Breast epithelium (tissue), 4 donors: ENCODE measurements at regions not wholly inside any gene's neighbourhood (a gene's known extent, or its start where the extent isn't known, plus 50 kb on each side); places are given as distances from the start of the nearest gene placed in this dataset.

Source experiments
- DNase-seq, 2 donors: peaks; one replicate each; pipeline ENCODE4 v3.0.0-alpha.2; 2019; ENCODE audit warnings: low spot score in 2 of 2
- H3K27ac ChIP-seq, 2 donors: fragments of 200-600 bp; sonication (generic) in 1 of 2; one replicate each; pipeline ENCODE4 v1.5.1; 2016 to 2019; ENCODE audit warnings: mild to moderate bottlenecking in 1 of 2
- H3K27me3 ChIP-seq, 2 donors: fragments of 200-600 bp; sonication (generic) in 1 of 2; one replicate each; pipeline versions ENCODE4 v1.5.1 to v1.6.0; 2017 to 2019; ENCODE audit warnings: control low read depth in 1 of 2, mild to moderate bottlenecking in 1 of 2
- H3K36me3 ChIP-seq: fragments of 200-600 bp; one replicate; pipeline ENCODE4 v1.5.1; 2019
- H3K4me1 ChIP-seq, 2 donors: fragments of 200-600 bp; sonication (generic); one replicate each; pipeline ENCODE4 v1.5.1; 2016 to 2019; ENCODE audit warnings: control low read depth in 1 of 2
- H3K4me3 ChIP-seq, 3 donors: fragments of 200-600 bp; sonication (generic); 1 replicate in 2 of 3; 2 replicates in 1 of 3; pipeline ENCODE4 v1.5.1; 2016 to 2019; ENCODE audit warnings: mild to moderate bottlenecking in 3 of 3, moderate library complexity in 2 of 3
- H3K9me3 ChIP-seq, 2 donors: fragments of 200-600 bp; sonication (generic) in 1 of 2; one replicate each; pipeline ENCODE4 v1.5.1; 2016 to 2019; ENCODE audit warnings: control low read depth in 1 of 2
- CTCF ChIP-seq, 3 donors: fragments of 450-650 bp; IDR thresholded peaks; one replicate each; pipeline ENCODE4 v1.5.1; 2016 to 2017; ENCODE audit warnings: antibody characterized with exemption in 3 of 3, mild to moderate bottlenecking in 3 of 3, moderate library complexity in 3 of 3
- POLR2A ChIP-seq: fragments of 450-650 bp; IDR thresholded peaks from one replicate; pipeline ENCODE4 v1.6.1; 2016; ENCODE audit warnings: antibody characterized with exemption, mild to moderate bottlenecking, moderate library complexity
- POLR2AphosphoS5 ChIP-seq, 3 donors: sonication (generic); formaldehyde crosslinking; IDR thresholded peaks; one replicate each; pipeline ENCODE4 v1.6.1; 2017; ENCODE audit warnings: antibody characterized with exemption in 3 of 3
- intact Hi-C: fragments of 100-400 bp; cut with DNase I; formaldehyde crosslinking; loops from one replicate; pipeline ENCODE4 v1.15.1; 2023; ENCODE audit warnings: low total_unique reads

DNA sequence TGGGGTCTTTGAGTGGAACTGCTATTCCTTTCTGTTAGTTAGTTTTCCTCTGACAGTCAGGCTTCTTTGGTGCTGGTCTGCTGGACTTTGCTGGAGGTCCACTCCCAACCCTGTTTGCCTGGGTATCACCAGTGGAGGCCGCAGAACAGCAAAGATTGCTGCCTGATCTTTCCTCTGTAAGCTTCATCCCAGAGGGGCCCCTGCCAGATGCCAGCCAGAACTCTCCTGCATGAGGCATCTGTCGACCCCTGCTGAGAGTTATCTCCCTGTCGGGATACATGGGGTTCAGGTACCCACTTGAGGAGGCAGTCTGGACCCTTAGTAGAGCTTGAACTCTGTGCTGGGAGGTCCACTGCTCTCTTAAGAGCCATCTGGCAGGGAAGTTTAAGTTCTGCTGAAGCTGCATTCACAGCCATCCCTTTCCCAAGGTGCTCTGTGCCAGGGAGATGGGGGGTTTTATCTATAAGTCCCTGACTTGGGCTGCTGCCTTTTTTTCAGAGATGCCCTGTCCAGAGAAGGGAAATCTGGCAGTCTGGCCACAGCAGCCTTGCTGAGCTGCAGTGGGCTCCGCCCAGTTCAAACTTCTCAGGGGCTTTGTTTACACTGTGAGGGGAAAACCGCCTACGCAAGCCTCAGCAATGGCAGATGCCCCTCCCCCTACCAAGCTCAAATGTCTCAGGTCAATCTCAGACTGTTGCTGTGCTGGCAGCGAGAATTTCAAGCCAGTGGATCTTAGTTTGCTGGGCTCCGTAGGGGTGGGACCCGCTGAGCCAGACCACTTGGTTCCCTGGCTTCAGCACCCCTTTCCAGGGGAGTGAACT lies 89.7 kb upstream of the CDK6 start:
- no peaks in the 10 kb centered on the region for H3K36me3 ChIP-seq
- no peak for DNase-seq
- TF ChIP-seq POLR2A (no peak), POLR2AphosphoS5 (IDR thresholded peaks at IDR 0.05) (no peak), CTCF (IDR thresholded peaks at IDR 0.05) (no peak)
- peaks cover 0 to 9% of the 10 kb centered on the region in 2 donors for H3K9me3 ChIP-seq
- H3K4me1 ChIP-seq = no peaks in the 10 kb centered on the region
- intact Hi-C loops = no loop called here
- no peak overlapping the region for H3K27ac ChIP-seq
- H3K4me3 ChIP-seq = no peak overlapping the region
- H3K27me3 ChIP-seq = no peaks in the 10 kb centered on the region

DNA sequence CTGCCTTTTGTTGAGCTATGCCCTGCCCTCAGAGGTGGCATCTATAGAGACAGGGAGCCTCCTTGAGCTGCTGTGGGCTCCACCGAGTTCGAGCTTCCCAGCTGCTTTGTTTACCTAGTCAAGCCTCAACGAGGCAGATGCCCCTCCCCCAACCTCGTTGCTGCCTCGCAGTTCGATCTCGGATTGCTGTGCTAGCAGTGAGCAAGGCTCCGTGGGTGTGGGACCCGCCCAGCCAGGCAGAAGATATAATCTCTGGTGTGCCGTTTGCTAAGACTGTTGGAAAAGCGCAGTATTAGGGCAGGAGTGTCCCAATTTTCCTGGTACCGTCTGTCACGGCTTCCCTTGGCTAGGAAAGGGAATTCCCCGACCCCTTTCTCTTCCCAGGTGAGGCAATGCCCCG lies 88.4 kb upstream of the CDK6 start:
- no peak overlapping the region for H3K27ac ChIP-seq
- peaks cover 0 to 4% of the 10 kb centered on the region in 2 donors for H3K9me3 ChIP-seq
- H3K4me1 ChIP-seq = no peaks in the 10 kb centered on the region
- DNase-seq = no peak
- no peak overlapping the region for H3K4me3 ChIP-seq
- intact Hi-C loops = no loop called here
- TF ChIP-seq POLR2A (no peak), CTCF (IDR thresholded peaks at IDR 0.05) (no peak), POLR2AphosphoS5 (IDR thresholded peaks at IDR 0.05) (no peak)
- H3K27me3 ChIP-seq = no peaks in the 10 kb centered on the region
- no peaks in the 10 kb centered on the region for H3K36me3 ChIP-seq

- Histone ChIP-seq H3K4me3 (no peak overlapping the region), H3K9me3 (no peaks in the 10 kb centered on the region), H3K4me1 (no peaks in the 10 kb centered on the region), H3K36me3 (no peaks in the 10 kb centered on the region), H3K27ac (peak overlapping the region in 1 of 2 donors; percentile 48), H3K27me3 (no peaks in the 10 kb centered on the region)
- DNase-seq = no peak
- TF ChIP-seq CTCF (IDR thresholded peaks at IDR 0.05) (no peak), POLR2A (no peak), POLR2AphosphoS5 (IDR thresholded peaks at IDR 0.05) (no peak)
- intact Hi-C loops = no loop called here
These were observed 80.9 kb upstream of the CDK6 start for GRCh38 chr7:92917230-92917629.

GRCh38 chr7:92916770-92917224 lies 80.4 kb upstream of the CDK6 start:
- intact Hi-C loops = no loop called here
- no peaks in the 10 kb centered on the region for H3K27me3 ChIP-seq
- DNase-seq = peak in 1 of 2 donors; percentile 41
- peak overlapping the region; percentile 42 to 48 for H3K27ac ChIP-seq
- no peak overlapping the region for H3K4me3 ChIP-seq
- no peaks in the 10 kb centered on the region for H3K4me1 ChIP-seq
- no peak for TF ChIP-seq POLR2A
- TF ChIP-seq POLR2AphosphoS5 (IDR thresholded peaks at IDR 0.05) = no peak
- no peak for TF ChIP-seq CTCF (IDR thresholded peaks at IDR 0.05)
- H3K36me3 ChIP-seq = no peaks in the 10 kb centered on the region
- H3K9me3 ChIP-seq = no peaks in the 10 kb centered on the region

DNA sequence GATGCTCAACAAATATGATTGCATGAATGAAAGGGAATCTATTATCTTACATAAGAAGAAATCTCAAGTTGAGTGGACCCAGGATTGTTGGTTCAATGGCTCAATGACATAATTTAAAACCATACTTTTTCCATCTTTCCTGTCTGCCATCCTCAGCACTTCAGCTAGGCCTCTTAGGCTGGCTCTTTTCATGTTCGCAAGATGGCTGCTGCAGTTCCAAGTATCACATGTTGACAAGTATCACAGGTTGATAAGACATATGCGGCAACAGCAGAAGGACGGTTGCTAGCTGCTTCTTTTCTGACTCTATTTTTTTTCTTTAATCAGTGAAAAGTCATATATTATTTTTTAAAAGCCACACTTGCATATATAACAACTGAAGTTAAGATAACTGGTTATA lies 79.0 kb upstream of the CDK6 start:
- H3K27ac ChIP-seq = no peak overlapping the region
- no peaks in the 10 kb centered on the region for H3K27me3 ChIP-seq
- DNase-seq = no peak
- H3K4me3 ChIP-seq = no peak overlapping the region
- intact Hi-C loops = no loop called here
- H3K4me1 ChIP-seq = no peaks in the 10 kb centered on the region
- TF ChIP-seq POLR2A (no peak), CTCF (IDR thresholded peaks at IDR 0.05) (no peak), POLR2AphosphoS5 (IDR thresholded peaks at IDR 0.05) (no peak)
- no peaks in the 10 kb centered on the region for H3K9me3 ChIP-seq
- H3K36me3 ChIP-seq = no peaks in the 10 kb centered on the region
